ENCODE measurements at regions not wholly inside any gene's neighbourhood (a gene's known extent, or its start where the extent isn't known, plus 50 kb on each side); places are given as distances from the start of the nearest gene placed in this dataset.

GRCh38 chr11:13595166-13595565 is 73.3 kb upstream of the FAR1 start:
- no peak for DNase-seq
- H4K20me1 ChIP-seq (ENCODE audit: insufficient read depth) = no peaks in the 10 kb centered on the region
- no peak overlapping the region for H3K4me2 ChIP-seq
- H3K79me2 ChIP-seq (ENCODE audit: low read depth) = no peaks in the 10 kb centered on the region
- H3K27me3 ChIP-seq (ENCODE audit: insufficient read depth, low read depth) = peaks cover 11% of the 10 kb centered on the region
- H3K36me3 ChIP-seq (ENCODE audit: low read depth) = no peaks in the 10 kb centered on the region
- no TSS peak for BruUV-seq (replicated peaks)
- intact Hi-C loops (cut with micrococcal nuclease; ENCODE audit: unreplicated experiment) = no loop called here
- no peak for TF ChIP-seq EZH2 (IDR thresholded peaks at IDR 0.05; ENCODE audit: low read depth)
- no peak for TF ChIP-seq CTCF (conservative IDR thresholded peaks at IDR 0.05)
- H3K9me2 ChIP-seq (ENCODE audit: insufficient read depth) = no peaks in the 10 kb centered on the region
- no peak overlapping the region for H3K4me3 ChIP-seq
- H3K27ac ChIP-seq = no peak overlapping the region
- H3K4me1 ChIP-seq (replicated peaks; ENCODE audit: insufficient read depth) = no peaks in the 10 kb centered on the region
- ChIA-PET CTCF (no interaction called here), POLR2A (ENCODE audit: unreplicated experiment) (no interaction called here)
- no peak overlapping the region for H2AFZ ChIP-seq
- no peaks in the 10 kb centered on the region for H3F3A ChIP-seq (ENCODE audit: insufficient read depth, low read depth)
- no peaks in the 10 kb centered on the region for H3K9me3 ChIP-seq (ENCODE audit: insufficient read depth, low read depth)

DNA sequence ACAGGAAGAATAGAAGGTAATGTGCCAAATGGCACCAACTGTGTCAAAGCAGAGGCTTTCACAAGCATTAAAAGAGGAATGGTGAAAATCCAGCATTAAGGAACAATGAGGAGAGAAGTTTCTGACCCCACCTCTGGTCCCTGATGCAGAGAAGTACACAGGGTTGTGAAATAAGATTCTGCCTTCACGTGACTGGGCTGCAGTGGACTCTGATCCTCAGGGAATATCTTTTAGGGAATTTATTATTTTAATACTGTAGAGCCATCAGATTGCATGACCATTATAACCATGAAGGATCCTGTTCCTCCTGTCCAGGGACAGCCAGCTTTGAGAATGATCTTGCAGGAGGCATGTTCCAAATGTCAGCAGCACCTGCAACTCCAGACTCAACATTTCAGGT is 74.4 kb upstream of the FAR1 start:
- no peaks in the 10 kb centered on the region for H3K9me3 ChIP-seq (ENCODE audit: insufficient read depth, low read depth)
- POLR2A ChIA-PET (ENCODE audit: unreplicated experiment) = no interaction called here

GRCh38 chr11:13578514-13579140 is 82.8 kb upstream of the PTH start:
- H3K4me2 ChIP-seq = no peak overlapping the region
- no peaks in the 10 kb centered on the region for H3K4me1 ChIP-seq (replicated peaks; ENCODE audit: insufficient read depth)
- H3K79me2 ChIP-seq (ENCODE audit: low read depth) = no peaks in the 10 kb centered on the region
- DNase-seq = no peak
- intact Hi-C loops (cut with micrococcal nuclease; ENCODE audit: unreplicated experiment) = no loop called here
- no peak overlapping the region for H3K27ac ChIP-seq
- no TSS peak for BruUV-seq (replicated peaks)
- no peaks in the 10 kb centered on the region for H3F3A ChIP-seq (ENCODE audit: insufficient read depth, low read depth)
- no peaks in the 10 kb centered on the region for H3K9me2 ChIP-seq (ENCODE audit: insufficient read depth)
- no peaks in the 10 kb centered on the region for H4K20me1 ChIP-seq (ENCODE audit: insufficient read depth)
- no peak for TF ChIP-seq CTCF (conservative IDR thresholded peaks at IDR 0.05)
- no peak for TF ChIP-seq EZH2 (IDR thresholded peaks at IDR 0.05; ENCODE audit: low read depth)
- no peaks in the 10 kb centered on the region for H3K36me3 ChIP-seq (ENCODE audit: low read depth)
- H3K9me3 ChIP-seq (ENCODE audit: insufficient read depth, low read depth) = no peaks in the 10 kb centered on the region
- H2AFZ ChIP-seq = no peak overlapping the region
- no peak overlapping the region for H3K4me3 ChIP-seq
- CTCF ChIA-PET = no interaction called here
- H3K27me3 ChIP-seq (ENCODE audit: insufficient read depth, low read depth) = no peaks in the 10 kb centered on the region
- POLR2A ChIA-PET (ENCODE audit: unreplicated experiment) = no interaction called here

More for the DNA sequence above, 74.4 kb upstream of the FAR1 start:
- no TSS peak for BruUV-seq (replicated peaks)
- Histone ChIP-seq H3K9me2 (ENCODE audit: insufficient read depth) (no peaks in the 10 kb centered on the region), H2AFZ (no peak overlapping the region), H3K79me2 (ENCODE audit: low read depth) (no peaks in the 10 kb centered on the region), H3K4me2 (no peak overlapping the region), H4K20me1 (ENCODE audit: insufficient read depth) (no peaks in the 10 kb centered on the region), H3F3A (ENCODE audit: insufficient read depth, low read depth) (no peaks in the 10 kb centered on the region), H3K27me3 (ENCODE audit: insufficient read depth, low read depth) (peaks cover 17% of the 10 kb centered on the region), H3K4me3 (no peak overlapping the region), H3K4me1 (replicated peaks; ENCODE audit: insufficient read depth) (no peaks in the 10 kb centered on the region), H3K36me3 (ENCODE audit: low read depth) (no peaks in the 10 kb centered on the region), H3K27ac (no peak overlapping the region)
- intact Hi-C loops (cut with micrococcal nuclease; ENCODE audit: unreplicated experiment) = no loop called here
- no peak for TF ChIP-seq CTCF (conservative IDR thresholded peaks at IDR 0.05)
- no peak for TF ChIP-seq EZH2 (IDR thresholded peaks at IDR 0.05; ENCODE audit: low read depth)
- no peak for DNase-seq
- CTCF ChIA-PET = no interaction called here

All from PC-9 (cell line).